Nephron progenitor cell (in vitro differentiated cells): ENCODE measurements at regions not wholly inside any gene's neighbourhood (a gene's known extent, or its start where the extent isn't known, plus 50 kb on each side); places are given as distances from the start of the nearest gene placed in this dataset.

Experiments
- DNase-seq: peaks from one replicate; pipeline ENCODE4 v3.0.0; 2021
- H3K27ac Mint-ChIP-seq: 2 replicates; pipeline ENCODE4 v1.8.0; 2021; ENCODE audit warnings: mild to moderate bottlenecking, moderate library complexity, mixed read lengths
- H3K27me3 Mint-ChIP-seq: 2 replicates; pipeline ENCODE4 v1.8.0; 2021; ENCODE audit warnings: mild to moderate bottlenecking, low read depth, mixed read lengths; ENCODE audit not compliant: poor library complexity
- H3K36me3 Mint-ChIP-seq: 2 replicates; pipeline ENCODE4 v1.8.0; 2021; ENCODE audit warnings: low read depth, mixed read lengths
- H3K4me1 Mint-ChIP-seq: 2 replicates; pipeline ENCODE4 v1.8.0; 2021; ENCODE audit warnings: mixed read lengths
- H3K4me3 Mint-ChIP-seq: 2 replicates; pipeline ENCODE4 v1.8.0; 2021; ENCODE audit warnings: mild to moderate bottlenecking, moderate library complexity, mixed read lengths
- H3K9me3 Mint-ChIP-seq: 2 replicates; pipeline ENCODE4 v1.8.0; 2021; ENCODE audit warnings: mild to moderate bottlenecking, moderate library complexity, mixed read lengths
- CTCF ChIP-seq: fragments of 200-600 bp; sonication (generic); IDR thresholded peaks from 2 replicates; pipeline ENCODE4 v1.5.0; 2021; ENCODE audit warnings: antibody characterized with exemption

- Mint-ChIP-seq H3K4me1 (peaks cover 7% of the 10 kb centered on the region), H3K36me3 (no peaks in the 10 kb centered on the region), H3K27me3 (peaks cover 11% of the 10 kb centered on the region), H3K27ac (no peak overlapping the region), H3K9me3 (no peaks in the 10 kb centered on the region), H3K4me3 (no peak overlapping the region)
- no peak for DNase-seq
- TF ChIP-seq CTCF: no peak
Observed at GRCh38 chr10:130576427-130576826, 440.2 kb downstream of the GLRX3 start.

- no peak for DNase-seq
- Mint-ChIP-seq H3K27ac (no peak overlapping the region), H3K36me3 (no peaks in the 10 kb centered on the region), H3K4me1 (peaks cover 7% of the 10 kb centered on the region), H3K4me3 (no peak overlapping the region), H3K9me3 (no peaks in the 10 kb centered on the region), H3K27me3 (peaks cover 11% of the 10 kb centered on the region)
- no peak for TF ChIP-seq CTCF
Observed at GRCh38 chr10:130577039-130577438, 440.8 kb downstream of the GLRX3 start.

- Mint-ChIP-seq H3K9me3 (no peaks in the 10 kb centered on the region), H3K27me3 (peaks cover 11% of the 10 kb centered on the region), H3K36me3 (no peaks in the 10 kb centered on the region), H3K4me3 (peak overlapping the region; percentile 23), H3K4me1 (no peaks in the 10 kb centered on the region), H3K27ac (peak overlapping the region; percentile 33)
- no peak for TF ChIP-seq CTCF
- no peak for DNase-seq
Observed at GRCh38 chr10:130578532-130579289, 442.5 kb downstream of the GLRX3 start.

- no peak for TF ChIP-seq CTCF
- peaks cover 11% of the 10 kb centered on the region for H3K27me3 Mint-ChIP-seq
- no peaks in the 10 kb centered on the region for H3K36me3 Mint-ChIP-seq
- no peak overlapping the region for H3K27ac Mint-ChIP-seq
- H3K4me3 Mint-ChIP-seq: no peak overlapping the region
- no peaks in the 10 kb centered on the region for H3K9me3 Mint-ChIP-seq
- no peaks in the 10 kb centered on the region for H3K4me1 Mint-ChIP-seq
- DNase-seq: no peak
Observed at GRCh38 chr10:130579913-130580312, 443.7 kb downstream of the GLRX3 start.

- no peaks in the 10 kb centered on the region for H3K4me1 Mint-ChIP-seq
- no peak overlapping the region for H3K27ac Mint-ChIP-seq
- no peak overlapping the region for H3K4me3 Mint-ChIP-seq
- no peaks in the 10 kb centered on the region for H3K36me3 Mint-ChIP-seq
- no peaks in the 10 kb centered on the region for H3K9me3 Mint-ChIP-seq
- TF ChIP-seq CTCF: no peak
- DNase-seq: no peak
- peaks cover 13% of the 10 kb centered on the region for H3K27me3 Mint-ChIP-seq
Observed at GRCh38 chr10:130580975-130581374, 444.8 kb downstream of the GLRX3 start.

- H3K9me3 Mint-ChIP-seq: peaks cover 11% of the 10 kb centered on the region
- no peaks in the 10 kb centered on the region for H3K4me1 Mint-ChIP-seq
- TF ChIP-seq CTCF: no peak
- H3K4me3 Mint-ChIP-seq: no peak overlapping the region
- no peaks in the 10 kb centered on the region for H3K36me3 Mint-ChIP-seq
- peaks cover 17% of the 10 kb centered on the region for H3K27me3 Mint-ChIP-seq
- H3K27ac Mint-ChIP-seq: no peak overlapping the region
- no peak for DNase-seq
Observed at GRCh38 chr10:130587718-130588117, 451.5 kb downstream of the GLRX3 start.
